NCI-H1417 treated with DMSO at 0.1 percent for 48 hours (cell line): ENCODE measurements at regions not wholly inside any gene's neighbourhood (a gene's known extent, or its start where the extent isn't known, plus 50 kb on each side); places are given as distances from the start of the nearest gene placed in this dataset.
"Not testable (repeated sequence)": the region's sequence is repeated elsewhere in the genome, so short reads cannot be mapped to it uniquely, and the experiment has no call there.

Experiments used
- DNase-seq: peaks from one replicate; lab custom pipeline; 2025; lab: John Stamatoyannopoulos, UW

DNA sequence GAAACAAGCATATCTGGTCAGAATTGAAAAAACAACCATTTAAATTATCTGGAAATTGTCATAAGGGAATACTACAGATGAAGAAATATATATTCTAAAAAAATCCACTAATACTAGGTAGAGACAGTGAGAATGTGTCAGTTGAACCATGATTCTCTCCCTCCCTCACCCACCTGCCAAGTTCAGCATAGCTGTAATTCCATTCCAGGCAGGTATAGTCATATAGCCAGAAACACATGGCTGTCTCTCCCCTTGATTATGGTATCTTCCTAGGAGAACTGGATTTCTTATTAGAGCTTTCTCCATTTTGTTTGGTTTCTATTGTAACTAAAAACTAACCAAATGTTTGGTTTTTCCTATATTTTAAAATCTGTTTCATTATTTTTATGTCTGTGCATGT is 509.2 kb downstream of the CDH10 start:
- no peak for DNase-seq

DNA sequence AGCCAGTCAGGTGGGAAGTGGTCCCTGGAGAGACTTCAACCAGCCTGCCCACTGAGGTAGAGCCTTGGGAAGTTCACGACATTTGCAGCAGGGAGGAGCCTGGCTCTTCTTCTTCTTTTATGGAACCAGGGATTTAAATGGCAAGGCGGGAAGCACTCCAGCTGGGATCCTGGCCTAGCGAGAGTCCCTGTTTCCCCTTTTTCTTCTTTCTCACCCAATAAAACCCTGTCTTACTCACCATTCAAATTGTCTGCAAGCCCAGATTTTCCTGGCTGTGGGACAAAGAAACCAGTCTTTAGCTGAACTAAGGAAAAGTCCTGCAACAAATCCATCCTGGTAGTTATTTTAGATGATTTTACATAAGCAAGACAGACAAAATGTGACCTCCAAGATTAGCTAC is 503.7 kb downstream of the CDH10 start:
- no peak for DNase-seq

DNA sequence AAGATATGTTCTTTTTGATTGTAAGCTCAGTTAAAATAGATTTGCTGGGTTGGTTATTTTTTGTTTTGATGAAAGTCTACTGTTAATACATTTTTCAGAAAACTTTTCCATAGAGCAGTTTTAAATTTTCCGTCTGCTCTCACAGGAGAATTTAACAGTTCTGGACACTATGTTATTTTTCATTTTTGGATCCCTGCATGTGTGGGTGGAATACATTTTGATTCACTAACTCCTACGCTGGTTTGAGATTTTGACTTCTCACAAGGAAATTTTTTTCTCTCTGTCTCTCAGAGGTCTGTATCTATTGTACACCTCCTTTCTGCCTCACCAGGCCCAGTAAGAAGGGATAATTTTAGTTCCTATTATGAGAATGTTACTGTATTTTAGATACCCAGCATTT is 502.4 kb downstream of the CDH10 start:
- no peak for DNase-seq

DNA sequence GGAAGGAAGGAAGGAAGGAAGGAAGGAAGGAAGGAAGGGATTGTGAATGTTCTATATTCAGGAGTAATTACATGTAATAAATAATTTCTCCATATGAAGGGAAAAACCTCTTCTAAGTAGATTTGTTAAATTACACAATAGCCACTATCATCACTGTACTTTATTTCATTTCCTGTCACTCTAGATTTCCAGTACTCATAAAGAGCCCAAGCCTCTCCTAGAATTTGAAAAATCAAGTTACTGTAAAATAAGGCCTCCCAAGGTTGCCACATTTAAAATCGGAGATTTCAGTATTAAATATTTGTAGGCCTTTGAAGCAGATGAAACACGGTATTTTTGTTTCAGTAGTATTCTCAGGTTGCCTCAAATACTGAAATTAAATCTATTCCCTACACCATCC is 499.0 kb downstream of the CDH10 start:
- DNase-seq: no peak

DNA sequence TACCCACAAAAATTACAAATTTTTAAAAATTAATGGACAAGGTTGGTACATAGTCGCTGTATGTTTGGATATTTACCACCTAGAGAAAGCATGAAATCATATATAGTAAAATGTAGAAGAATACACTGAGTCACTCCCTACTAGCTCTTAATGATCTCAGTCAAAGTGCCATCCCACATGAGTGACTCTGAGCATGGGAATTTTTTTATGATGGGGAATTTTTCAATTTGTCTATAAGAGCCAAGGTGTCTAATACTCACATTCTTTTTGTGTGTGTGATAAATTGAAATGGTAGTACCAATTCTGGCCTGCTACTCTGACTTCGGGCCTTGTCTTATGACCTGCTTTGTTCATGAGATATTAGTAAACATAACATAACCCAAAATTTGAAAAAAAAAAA is 483.2 kb downstream of the CDH10 start:
- no peak for DNase-seq

DNA sequence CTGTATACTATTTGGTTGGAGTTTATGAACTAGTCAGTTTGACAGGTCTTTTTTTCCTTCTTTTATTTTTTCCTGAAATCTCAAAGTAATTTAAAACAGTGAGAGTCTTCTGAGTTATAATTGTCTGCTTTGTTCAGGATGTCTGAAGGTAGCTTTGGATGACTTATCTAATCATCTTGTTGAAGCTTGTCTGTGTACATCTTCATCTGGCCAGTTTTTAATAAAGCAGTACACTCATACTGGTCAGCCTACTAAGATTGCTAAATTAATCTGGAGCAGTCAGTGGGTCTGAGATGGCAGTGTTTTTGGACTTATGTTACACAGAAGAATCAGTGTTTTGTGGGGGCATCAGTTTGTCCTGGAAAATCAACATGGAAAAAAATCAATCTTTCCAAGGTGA is 482.4 kb downstream of the CDH10 start:
- DNase-seq: no peak

DNA sequence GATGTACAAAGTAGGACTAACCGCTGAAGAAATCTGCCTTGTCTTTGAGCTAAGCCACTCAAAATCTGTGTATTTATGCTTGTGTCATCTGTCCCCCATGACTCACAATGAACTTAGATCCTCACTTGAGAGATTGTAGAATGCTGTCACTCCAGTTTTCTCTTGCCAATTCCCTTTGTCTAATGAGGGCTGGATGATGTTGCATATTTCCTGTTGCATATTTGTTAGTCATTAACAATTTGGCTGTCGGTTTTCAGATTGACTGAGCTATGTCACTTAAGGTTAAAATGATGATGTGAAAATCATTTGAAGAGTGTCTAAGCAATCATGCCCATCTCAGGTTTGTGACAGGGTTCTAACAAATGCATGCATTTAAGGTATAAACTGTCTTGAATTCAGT is 481.7 kb downstream of the CDH10 start:
- no peak for DNase-seq

DNA sequence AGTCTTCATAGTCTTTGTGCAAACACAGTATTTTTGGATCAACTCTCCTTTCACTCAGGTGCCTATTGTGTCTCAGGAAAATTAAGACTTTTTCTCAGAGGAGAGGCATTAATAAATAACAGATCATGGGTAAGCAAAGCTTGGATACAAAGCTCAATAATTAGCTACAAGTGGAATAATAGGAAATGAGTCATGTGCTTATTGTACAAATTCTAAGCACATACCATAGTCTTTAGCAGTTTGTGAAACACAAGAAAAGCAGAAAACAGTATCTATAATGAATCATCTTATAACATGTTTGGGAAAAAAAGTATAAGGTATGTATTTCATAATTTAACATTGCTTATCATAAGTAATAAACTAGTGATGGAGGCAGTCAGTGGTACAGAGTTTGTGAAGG is 477.0 kb downstream of the CDH10 start:
- DNase-seq: no peak

DNA sequence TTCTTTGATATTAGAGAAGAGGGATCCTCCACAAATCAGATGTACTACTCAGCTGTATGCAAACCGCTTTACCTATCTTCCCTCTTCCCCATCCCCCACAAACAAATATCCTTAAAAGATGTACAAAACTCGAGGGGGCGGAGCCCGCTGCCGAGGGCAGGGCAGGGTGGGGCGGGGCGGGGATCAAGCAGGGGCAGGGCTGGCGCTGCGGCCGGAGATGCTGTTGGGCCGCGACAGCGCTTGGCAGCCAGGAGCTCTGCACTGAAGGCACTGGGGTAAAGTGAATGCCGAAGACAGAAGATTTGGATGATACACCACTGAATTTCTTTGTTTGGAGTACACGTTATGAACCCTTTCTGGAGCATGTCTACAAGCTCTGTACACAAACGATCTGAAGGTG is 474.8 kb downstream of the CDH10 start:
- no peak for DNase-seq

DNA sequence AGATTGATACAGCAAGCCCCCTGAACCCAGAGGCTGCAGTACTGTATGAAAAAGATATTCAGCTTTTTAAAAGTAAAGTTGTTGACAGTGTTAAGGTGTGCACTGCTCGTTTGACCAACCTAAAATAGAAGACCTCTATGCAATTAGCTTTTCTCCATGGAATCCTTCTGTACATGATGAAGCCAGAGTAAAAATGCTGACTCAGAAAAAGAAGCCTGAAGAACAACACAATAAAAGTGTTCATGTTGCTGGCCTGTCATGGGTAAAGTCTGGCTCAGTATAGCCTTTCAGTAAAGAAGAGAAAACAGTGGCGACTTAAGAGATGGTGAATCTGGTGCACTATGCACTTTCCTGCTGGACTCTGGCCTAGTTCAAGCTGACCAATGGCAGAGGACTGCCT is 473.8 kb downstream of the CDH10 start:
- not testable (repeated sequence) for DNase-seq

DNA sequence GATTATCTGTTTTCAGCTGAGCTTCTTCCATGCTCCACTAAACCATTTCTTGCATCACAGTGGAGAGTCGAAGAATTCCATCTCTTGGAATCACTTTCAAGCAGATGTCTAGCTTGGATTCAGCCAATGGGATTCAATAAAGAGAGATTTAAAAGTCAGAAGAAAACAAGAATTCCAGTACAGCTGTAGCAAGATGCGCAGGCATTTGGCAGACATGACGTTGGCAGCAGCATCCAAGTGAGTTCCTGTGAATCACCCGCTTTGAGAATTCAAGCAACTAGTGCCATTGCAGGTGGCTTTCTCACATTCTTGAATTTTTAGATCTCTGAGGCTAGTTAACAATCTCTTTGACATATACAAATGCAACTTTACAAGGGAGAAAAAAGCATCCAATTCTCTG is 467.0 kb downstream of the CDH10 start:
- no peak for DNase-seq

DNA sequence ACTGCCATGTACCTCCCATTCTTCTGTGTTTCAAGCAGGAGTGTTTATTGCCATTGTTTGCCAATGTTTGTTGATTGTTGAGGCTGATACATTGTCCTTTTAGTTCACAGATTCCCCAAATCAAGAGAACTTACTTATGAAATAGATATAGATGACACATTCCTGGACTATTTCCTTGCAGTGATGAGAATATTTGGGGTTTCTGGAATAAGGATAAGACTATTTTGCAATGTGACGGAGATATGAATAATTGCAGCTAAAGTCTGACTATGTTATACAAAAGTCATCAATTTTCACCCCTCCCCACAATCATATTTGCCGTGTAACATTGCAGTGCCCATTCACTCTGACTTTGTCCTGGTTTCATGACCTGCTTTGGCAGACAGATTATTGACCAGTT is 460.8 kb downstream of the CDH10 start:
- DNase-seq: no peak

DNA sequence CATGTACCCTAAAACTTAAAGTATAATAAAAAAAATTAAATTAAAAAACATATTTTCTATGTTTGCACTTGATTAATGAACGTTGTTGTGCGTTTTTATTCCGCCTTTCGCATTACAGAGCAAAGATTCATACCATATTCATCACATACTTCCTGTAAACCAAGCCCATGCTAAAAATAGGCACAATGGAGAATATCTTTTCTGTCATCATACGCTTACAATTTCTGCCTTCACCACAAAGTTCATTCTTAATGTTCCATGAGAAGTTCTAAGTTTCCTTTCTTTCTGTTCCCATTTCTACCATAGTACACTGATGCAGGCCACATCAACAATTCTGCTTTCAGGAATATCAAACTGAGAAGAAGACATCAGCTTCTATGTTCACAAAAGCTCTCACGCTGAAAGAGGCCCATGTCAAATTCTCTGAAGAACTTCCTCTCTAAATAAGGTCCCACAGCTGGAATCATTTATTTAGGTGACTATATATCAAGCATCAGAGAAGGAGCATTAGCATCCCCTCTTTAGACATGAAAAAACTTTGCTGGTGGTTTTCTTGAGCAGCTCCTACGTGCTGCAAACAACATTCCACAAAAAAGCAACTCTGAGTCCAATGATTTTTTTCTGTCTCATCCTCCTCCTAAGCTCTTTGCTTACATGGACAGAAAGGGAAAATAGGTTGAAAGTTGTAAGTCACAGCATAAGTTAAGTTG is 456.4 kb downstream of the CDH10 start:
- DNase-seq: no peak

DNA sequence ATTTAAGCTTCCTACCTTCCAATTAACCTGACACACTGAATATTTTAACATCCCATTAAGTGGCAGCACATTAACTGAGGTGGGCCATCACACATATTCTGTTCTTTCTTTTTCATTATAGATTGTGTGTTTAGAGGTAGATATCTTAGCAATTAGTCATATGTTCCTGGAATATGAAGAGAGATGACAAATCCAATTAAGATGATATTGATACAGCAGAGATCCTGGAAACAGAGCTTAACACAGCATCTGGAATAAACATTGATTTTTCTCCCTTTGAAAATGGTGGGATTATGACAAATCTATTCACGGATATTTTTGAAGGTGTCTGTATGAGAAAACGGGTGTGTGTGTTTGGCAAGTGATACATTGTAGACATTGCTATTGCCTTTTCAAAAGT is 448.0 kb downstream of the CDH10 start:
- DNase-seq: no peak

DNA sequence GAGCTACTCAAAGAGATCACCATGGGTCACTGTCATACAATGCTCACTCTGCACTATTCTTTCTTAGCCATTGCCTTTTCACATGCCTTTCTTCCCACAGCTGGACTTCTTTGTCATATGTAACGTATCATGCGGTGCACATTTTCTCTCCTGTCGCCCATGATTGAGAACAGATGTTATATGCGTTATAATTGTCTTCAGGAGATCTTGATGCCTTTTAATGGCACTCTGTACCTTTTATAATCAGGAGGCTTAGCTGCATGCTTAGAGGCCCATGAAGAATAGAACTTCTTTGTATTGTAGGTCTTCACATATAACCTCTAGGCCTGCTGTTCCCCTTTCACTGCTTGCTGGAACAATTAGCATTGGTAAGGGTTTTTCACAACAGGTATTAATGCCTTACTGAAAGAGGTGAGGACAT is 436.1 kb downstream of the CDH10 start:
- no peak for DNase-seq

DNA sequence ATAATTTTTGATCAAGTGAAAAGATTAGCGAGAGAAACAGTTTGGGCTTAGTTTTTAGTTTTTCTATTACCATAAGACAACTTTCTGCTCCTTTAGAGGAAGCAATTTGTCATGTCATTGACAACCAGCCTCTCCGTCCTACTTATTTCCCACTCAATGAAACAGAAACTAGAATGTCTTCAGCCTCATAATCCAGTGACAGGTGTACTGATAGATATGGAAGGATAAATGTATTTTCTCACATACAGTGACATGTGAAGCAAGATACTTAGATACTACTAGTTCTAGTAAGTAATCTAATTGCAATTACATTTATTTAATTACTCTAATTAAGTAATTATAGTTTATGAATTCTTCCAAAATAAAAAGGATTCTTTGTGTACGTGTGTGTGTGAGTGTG is 429.7 kb downstream of the CDH10 start:
- no peak for DNase-seq

DNA sequence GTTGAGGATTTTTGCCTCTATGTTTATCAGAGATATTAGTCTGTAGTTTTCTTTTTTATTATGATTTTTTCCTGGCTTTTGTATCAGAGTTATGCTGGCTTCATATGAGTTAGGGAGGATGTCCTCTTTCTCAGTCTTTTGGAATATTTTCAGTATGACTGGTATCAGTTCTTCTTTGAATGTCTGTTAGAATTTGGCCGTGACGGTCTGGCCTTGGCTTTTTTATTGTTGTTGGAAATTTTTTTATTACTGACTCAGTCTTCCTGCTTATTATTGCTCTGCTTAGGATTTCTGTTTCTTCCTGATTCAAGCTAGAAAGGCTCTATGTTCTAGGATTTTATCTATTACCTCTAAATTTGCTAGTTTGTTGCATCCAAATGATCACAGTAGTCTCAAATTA is 421.9 kb downstream of the CDH10 start:
- no peak for DNase-seq

DNA sequence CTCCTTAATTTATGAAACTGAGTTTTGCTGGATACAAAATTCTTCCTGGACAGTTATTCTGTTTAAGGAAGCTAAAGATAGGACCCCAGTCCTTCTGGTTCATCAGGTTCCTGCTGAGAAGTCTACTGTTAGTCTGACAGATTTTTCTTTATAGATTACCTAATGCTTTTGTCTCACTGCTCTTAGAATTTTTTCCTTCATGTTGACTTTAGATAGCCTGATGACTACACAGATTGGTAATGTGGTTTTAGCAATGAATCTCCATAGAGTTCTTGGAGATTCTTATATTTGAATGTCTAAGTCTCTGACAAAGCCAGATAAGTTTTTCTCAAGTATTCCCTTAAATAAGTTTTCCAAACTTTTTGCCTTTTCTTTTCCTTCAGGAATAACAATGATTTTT is 419.7 kb downstream of the CDH10 start:
- no peak for DNase-seq

DNA sequence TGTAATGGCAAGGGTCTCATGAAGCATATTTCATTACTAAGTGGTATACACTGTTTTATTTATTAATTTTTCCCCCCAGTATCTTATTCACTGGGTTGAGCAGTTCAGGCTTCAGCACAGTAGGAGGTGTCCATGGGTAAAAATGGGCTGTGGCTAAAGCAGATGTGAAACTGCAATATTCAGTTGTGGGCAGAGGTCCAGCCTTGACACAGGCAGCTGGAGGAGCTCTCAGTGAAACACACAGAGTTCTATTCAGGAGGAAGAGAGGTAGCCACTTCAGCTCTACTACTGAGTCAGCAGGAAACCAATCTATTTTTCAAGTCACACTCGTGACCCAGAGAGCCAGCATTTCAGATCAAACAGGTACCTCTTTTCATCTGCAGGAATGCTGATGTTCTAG is 418.3 kb downstream of the CDH10 start:
- no peak for DNase-seq

DNA sequence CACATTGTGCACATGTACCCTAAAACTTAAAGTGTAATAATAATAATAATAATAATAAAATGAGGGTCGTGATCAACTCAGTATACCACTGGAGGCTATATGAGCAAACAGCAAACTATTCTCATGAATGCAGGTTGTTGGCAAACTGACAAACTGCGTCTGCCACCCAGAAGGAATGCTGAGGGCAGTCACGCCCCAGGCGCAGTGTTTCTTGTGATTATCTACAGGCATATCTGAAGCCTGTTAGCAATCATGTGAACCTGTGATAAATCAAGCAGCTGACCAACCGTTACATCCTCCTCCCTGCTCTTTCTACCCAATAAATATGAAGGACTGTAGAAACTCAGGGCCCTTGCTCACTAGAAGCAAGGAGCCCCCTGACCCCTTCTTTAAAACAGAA is 416.9 kb downstream of the CDH10 start:
- not testable (repeated sequence) for DNase-seq

DNA sequence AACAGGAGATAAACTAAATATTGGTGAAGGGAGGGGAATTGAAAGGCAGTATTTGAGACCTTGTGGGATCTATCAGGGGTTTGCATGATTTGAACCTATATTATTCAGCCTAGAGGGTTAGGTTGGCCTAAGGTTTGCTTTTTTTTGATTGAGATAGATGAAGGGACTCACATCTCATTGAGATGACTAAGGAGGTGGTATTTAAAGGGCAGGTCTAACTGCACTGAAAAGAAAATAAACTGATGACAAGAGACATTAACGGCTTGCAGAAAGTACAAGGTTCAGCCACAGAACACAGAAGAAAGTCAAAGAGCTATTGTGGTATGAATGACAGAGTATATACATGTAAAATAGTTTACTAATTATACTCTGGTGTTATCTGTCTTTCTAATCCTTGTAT is 412.7 kb downstream of the CDH10 start:
- no peak for DNase-seq

DNA sequence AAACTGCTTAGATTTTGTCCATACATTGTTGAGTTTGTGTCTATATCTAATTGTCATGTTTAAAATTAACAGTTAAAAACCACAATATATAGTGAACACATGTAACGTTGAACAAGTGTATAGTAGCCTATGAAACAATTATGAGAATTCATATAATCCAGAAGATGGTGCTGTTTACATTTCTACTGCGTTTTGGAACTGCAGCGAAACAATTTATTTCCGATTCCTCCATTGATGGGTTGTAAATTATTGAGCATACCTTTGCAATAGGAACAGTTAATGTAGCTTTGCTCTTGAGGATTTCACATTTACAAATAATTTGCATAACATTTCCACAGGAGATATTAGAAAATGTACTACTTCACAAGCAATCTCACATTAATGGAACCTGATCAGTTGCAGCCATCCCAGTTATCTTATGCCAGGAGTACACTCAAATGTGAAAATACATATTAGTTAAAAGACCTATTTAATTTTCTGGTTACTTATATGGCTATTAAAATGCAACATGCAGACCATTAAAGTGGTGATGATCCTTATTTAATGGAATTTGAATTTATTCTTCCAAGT is 411.8 kb downstream of the CDH10 start:
- DNase-seq: no peak

DNA sequence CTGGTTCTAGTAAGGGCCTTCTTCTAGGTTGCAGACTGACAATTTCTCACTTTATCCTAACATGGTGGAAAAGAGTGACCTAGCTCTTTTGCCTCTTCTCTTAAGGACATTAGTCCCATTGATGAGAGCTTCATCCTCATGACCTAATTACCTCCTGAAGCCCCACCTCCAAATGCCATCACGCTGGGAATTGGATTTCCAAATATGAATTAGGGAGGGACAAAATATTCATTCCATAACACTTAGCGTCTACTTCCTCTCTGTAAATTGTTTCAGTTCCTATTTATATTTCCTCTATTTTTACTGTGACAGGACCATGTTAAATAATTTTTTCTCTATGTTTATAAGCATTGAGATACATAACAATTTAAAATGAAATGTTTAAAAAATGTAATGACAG is 408.8 kb downstream of the CDH10 start:
- DNase-seq: no peak

DNA sequence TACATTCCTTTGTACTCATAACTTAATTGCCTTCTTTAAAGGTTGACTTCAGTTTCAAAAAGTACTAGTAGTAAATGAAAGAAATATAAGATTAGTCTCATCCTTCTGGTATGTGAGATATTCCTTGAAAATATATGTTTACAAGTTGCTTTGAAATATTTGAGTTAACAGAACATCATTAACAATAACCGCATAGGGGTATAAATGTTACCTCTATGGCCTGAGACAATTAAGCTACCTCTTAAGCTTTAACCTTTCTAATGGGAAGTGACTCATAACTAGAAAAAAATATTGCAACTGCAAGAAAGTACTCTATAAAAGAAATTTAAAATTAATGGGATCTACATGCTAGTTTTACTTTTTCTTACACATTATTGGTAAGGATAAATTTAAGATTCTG is 399.0 kb downstream of the CDH10 start:
- DNase-seq: no peak
